Right cardiac atrium (tissue), 5 donors: ENCODE measurements at regions not wholly inside any gene's neighbourhood (a gene's known extent, or its start where the extent isn't known, plus 50 kb on each side); places are given as distances from the start of the nearest gene placed in this dataset.
"Not testable (repeated sequence)": the region's sequence is repeated elsewhere in the genome, so short reads cannot be mapped to it uniquely, and the experiment has no call there.

ENCODE experiments used
- ATAC-seq, 2 donors: fragments of 200-7000 bp; cut with Tn5 transposase; one replicate each; pipeline versions ENCODE4 v1.8.0 to v1.9.1; 2020; ENCODE audit warnings: moderate library complexity in 2 of 2, mild to moderate bottlenecking in 1 of 2
- DNase-seq, 3 donors: peaks; one replicate each; pipeline ENCODE4 v3.0.0-alpha.2; 2020
- H3K27ac ChIP-seq: one replicate; pipeline ENCODE4 v1.5.1; 2013; ENCODE audit warnings: mild to moderate bottlenecking, low read length, control low read depth, moderate library complexity
- H3K27me3 ChIP-seq: one replicate; pipeline ENCODE4 v1.6.1; 2013; ENCODE audit not compliant: control insufficient read depth, insufficient read depth
- H3K4me1 ChIP-seq: one replicate; pipeline ENCODE4 v1.6.1; 2013; ENCODE audit warnings: low read length; ENCODE audit not compliant: control insufficient read depth, insufficient read depth
- H3K4me3 ChIP-seq: one replicate; pipeline ENCODE4 v1.5.1; 2013; ENCODE audit warnings: low read length, control low read depth
- H3K9me3 ChIP-seq: one replicate; pipeline ENCODE4 v1.6.1; 2013; ENCODE audit warnings: low read length; ENCODE audit not compliant: control insufficient read depth
- WGBS: extraction: QIAGEN DNeasy Blood & Tissue Kit; methylation state at CpG from one replicate; pipeline ENCODE4 v1.1.7; 2013; 5-methylcytosine and 5-hydroxymethylcytosine counted together
- intact Hi-C, 4 donors: fragments of 100-400 bp; cut with DNase I; formaldehyde crosslinking; loops; one replicate each; pipeline versions ENCODE4 v1.11.0 to v1.14.0; 2022 to 2023
- donor health status: healthy with polysubstance abuse.
- donor health status: DM: no; HTN: yes; CAD: no.
- donor health status: DM: no; HTN: no; CAD: no.
- donor health status: DM: no; HTN: yes; CAD: no; lungs with severe emphysema.
- donor health status: DM: yes; HTN: yes; CAD: no.

- intact Hi-C loops: loop anchor here in 3 of 4 donors (5.0 to 10.0 kb wide), 3 partner anchors 39 to 94 kb away; no protein-coding TSS in a partner anchor
- Histone ChIP-seq H3K4me1 (peaks cover 2% of the 10 kb centered on the region), H3K27me3 (no peaks in the 10 kb centered on the region), H3K4me3 (no peak overlapping the region), H3K9me3 (no peaks in the 10 kb centered on the region), H3K27ac (no peak overlapping the region)
- ATAC-seq (no peak), DNase-seq (no peak)
- 85% methylated on average over 7 of the region's 7 CpGs for WGBS
Measured at GRCh38 chr17:77332981-77333685, 192.4 kb downstream of the SEC14L1 start.

- no peak overlapping the region for H3K4me3 ChIP-seq
- no peaks in the 10 kb centered on the region for H3K9me3 ChIP-seq
- no peak overlapping the region for H3K27ac ChIP-seq
- 97% methylated on average over 2 of the region's 2 CpGs for WGBS
- H3K27me3 ChIP-seq: no peaks in the 10 kb centered on the region
- ATAC-seq: no peak
- intact Hi-C loops: loop anchor here in 1 of 4 donors (10.0 kb wide), 1 partner anchor 88 kb away; no protein-coding TSS in a partner anchor
- DNase-seq: no peak
- H3K4me1 ChIP-seq: peaks cover 2% of the 10 kb centered on the region
Measured at GRCh38 chr17:77337150-77337549, 196.4 kb downstream of the SEC14L1 start.

GRCh38 chr17:77341069-77341541 lies 200.3 kb downstream of the SEC14L1 start:
- intact Hi-C loops: no loop called here
- no peak overlapping the region for H3K4me3 ChIP-seq
- DNase-seq (no peak), ATAC-seq (no peak)
- H3K4me1 ChIP-seq: peaks cover 2% of the 10 kb centered on the region
- no peaks in the 10 kb centered on the region for H3K27me3 ChIP-seq
- no peaks in the 10 kb centered on the region for H3K9me3 ChIP-seq
- WGBS: 63% methylated on average over 10 of the region's 10 CpGs
- no peak overlapping the region for H3K27ac ChIP-seq

GRCh38 chr17:77342656-77342990 lies 201.9 kb downstream of the SEC14L1 start:
- intact Hi-C loops, ATAC-seq, H3K27me3 ChIP-seq, DNase-seq, H3K4me3 ChIP-seq, H3K4me1 ChIP-seq, H3K27ac ChIP-seq, H3K9me3 ChIP-seq: not testable (repeated sequence)
- 75% methylated on average over 8 of the region's 8 CpGs for WGBS

- 94% methylated on average over 7 of the region's 7 CpGs for WGBS
Measured at GRCh38 chr17:77343031-77343800, 202.4 kb downstream of the SEC14L1 start.

GRCh38 chr17:77344038-77344437 lies 203.3 kb downstream of the SEC14L1 start:
- Histone ChIP-seq H3K9me3 (no peaks in the 10 kb centered on the region), H3K4me3 (no peak overlapping the region), H3K4me1 (peaks cover 2% of the 10 kb centered on the region), H3K27me3 (no peaks in the 10 kb centered on the region), H3K27ac (no peak overlapping the region)
- intact Hi-C loops: no loop called here
- no peak for DNase-seq
- WGBS: 96% methylated on average over 5 of the region's 5 CpGs
- no peak for ATAC-seq

More at GRCh38 chr17:77343031-77343800, 202.4 kb downstream of the SEC14L1 start:
- ATAC-seq: no peak
- Histone ChIP-seq H3K27me3 (no peaks in the 10 kb centered on the region), H3K4me1 (peaks cover 2% of the 10 kb centered on the region), H3K27ac (no peak overlapping the region), H3K4me3 (no peak overlapping the region), H3K9me3 (no peaks in the 10 kb centered on the region)
- no peak for DNase-seq
- intact Hi-C loops: no loop called here

- Histone ChIP-seq H3K4me3 (no peak overlapping the region), H3K9me3 (no peaks in the 10 kb centered on the region), H3K4me1 (peaks cover 6% of the 10 kb centered on the region), H3K27ac (no peak overlapping the region), H3K27me3 (no peaks in the 10 kb centered on the region)
- peak in 1 of 3 donors; percentile 74 for DNase-seq
- peak; percentile 44 to 55 for ATAC-seq
- intact Hi-C loops: no loop called here
- WGBS: 81% methylated on average over 9 of the region's 9 CpGs
Measured at GRCh38 chr17:77345260-77345910, 204.6 kb downstream of the SEC14L1 start.

- Histone ChIP-seq H3K4me3 (no peak overlapping the region), H3K9me3 (no peaks in the 10 kb centered on the region), H3K27me3 (no peaks in the 10 kb centered on the region), H3K4me1 (peaks cover 7% of the 10 kb centered on the region), H3K27ac (no peak overlapping the region)
- ATAC-seq (no peak), DNase-seq (no peak)
- over 99% methylated on average over 3 of the region's 3 CpGs for WGBS
- intact Hi-C loops: no loop called here
Measured at GRCh38 chr17:77346765-77347164, 206.0 kb downstream of the SEC14L1 start.

- 93% methylated on average over 4 of the region's 4 CpGs for WGBS
- DNase-seq (no peak), ATAC-seq (no peak)
- H3K9me3 ChIP-seq: no peaks in the 10 kb centered on the region
- intact Hi-C loops: no loop called here
- H3K4me1 ChIP-seq: peaks cover 7% of the 10 kb centered on the region
- no peak overlapping the region for H3K4me3 ChIP-seq
- no peak overlapping the region for H3K27ac ChIP-seq
- H3K27me3 ChIP-seq: no peaks in the 10 kb centered on the region
Measured at GRCh38 chr17:77347544-77347943, 206.8 kb downstream of the SEC14L1 start.

GRCh38 chr17:77349976-77350830 lies 209.4 kb downstream of the SEC14L1 start:
- no peak overlapping the region for H3K4me3 ChIP-seq
- DNase-seq (no peak), ATAC-seq (peak; percentile 17 to 20)
- WGBS: 55% methylated on average over 12 of the region's 12 CpGs
- H3K27ac ChIP-seq: peak overlapping the region; percentile 8
- no peaks in the 10 kb centered on the region for H3K27me3 ChIP-seq
- H3K4me1 ChIP-seq: peaks cover 12% of the 10 kb centered on the region
- intact Hi-C loops: no loop called here
- H3K9me3 ChIP-seq: no peaks in the 10 kb centered on the region
